ENCODE measurements at regions not wholly inside any gene's neighbourhood (a gene's known extent, or its start where the extent isn't known, plus 50 kb on each side); places are given as distances from the start of the nearest gene placed in this dataset.
"Not testable (repeated sequence)": the region's sequence is repeated elsewhere in the genome, so short reads cannot be mapped to it uniquely, and the experiment has no call there.

DNA sequence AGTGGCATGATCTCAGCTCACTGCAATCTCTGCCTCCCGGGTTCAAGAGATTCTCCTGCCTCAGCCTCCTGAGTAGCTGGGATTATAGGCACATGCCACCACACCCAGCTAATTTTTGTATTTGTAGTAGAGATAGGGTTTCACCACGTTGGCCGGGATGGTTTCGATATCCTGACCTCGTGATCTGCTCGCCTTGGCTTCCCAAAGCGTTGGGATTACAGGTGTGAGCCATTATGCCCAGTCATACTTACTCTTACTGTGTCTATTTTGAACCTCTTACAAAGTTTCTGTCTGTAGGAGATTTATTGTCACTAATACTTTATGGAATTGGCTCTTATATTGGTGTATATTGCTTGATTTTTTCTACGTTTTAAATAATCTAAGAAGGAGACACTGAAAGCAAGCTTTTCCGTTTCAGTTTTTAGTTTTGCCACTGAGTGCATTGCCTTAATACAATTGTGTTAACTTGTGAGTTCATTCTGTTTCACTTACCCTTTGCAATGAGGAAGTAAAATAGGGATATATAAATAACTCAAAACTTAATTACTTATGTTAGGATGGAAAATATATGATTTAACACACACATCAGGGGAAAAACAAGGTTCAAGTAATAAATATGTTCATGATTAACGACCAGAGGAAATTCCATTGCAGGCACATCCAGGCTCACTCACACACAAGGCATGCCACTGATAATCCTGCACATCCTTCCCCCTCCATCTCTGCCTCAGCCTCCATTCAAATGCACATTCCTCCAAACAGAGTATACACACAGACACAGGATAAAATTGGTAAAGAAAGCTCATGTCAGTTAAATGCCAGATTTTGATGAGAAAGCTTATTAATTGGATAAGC lies 279.3 kb upstream of the RASGRP1 start:
- in situ Hi-C loops (cut with MboI; ENCODE audit: low sequenced_read_pairs in 4 of 4) (no loop called here), intact Hi-C loops (cut with DNase I; ENCODE audit: low total_unique reads) (no loop called here)
- H3K4me1 ChIP-seq: no peaks in the 10 kb centered on the region
- no peak overlapping the region for H3K27ac ChIP-seq
- H3K27me3 ChIP-seq: no peaks in the 10 kb centered on the region
- ATAC-seq (no peak), DNase-seq (no peak)
- no peaks in the 10 kb centered on the region for H3K9me3 ChIP-seq
- no peaks in the 10 kb centered on the region for H3K36me3 ChIP-seq
- no peak for TF ChIP-seq POLR2A (IDR thresholded peaks at IDR 0.05)
- TF ChIP-seq, protein P1, sequence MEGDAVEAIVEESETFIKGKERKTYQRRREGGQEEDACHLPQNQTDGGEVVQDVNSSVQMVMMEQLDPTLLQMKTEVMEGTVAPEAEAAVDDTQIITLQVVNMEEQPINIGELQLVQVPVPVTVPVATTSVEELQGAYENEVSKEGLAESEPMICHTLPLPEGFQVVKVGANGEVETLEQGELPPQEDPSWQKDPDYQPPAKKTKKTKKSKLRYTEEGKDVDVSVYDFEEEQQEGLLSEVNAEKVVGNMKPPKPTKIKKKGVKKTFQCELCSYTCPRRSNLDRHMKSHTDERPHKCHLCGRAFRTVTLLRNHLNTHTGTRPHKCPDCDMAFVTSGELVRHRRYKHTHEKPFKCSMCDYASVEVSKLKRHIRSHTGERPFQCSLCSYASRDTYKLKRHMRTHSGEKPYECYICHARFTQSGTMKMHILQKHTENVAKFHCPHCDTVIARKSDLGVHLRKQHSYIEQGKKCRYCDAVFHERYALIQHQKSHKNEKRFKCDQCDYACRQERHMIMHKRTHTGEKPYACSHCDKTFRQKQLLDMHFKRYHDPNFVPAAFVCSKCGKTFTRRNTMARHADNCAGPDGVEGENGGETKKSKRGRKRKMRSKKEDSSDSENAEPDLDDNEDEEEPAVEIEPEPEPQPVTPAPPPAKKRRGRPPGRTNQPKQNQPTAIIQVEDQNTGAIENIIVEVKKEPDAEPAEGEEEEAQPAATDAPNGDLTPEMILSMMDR (IDR thresholded peaks at IDR 0.05 in 4 of 5, conservative IDR thresholded peaks at IDR 0.05 in 1 of 5): no peak
- H3K4me3 ChIP-seq: no peak overlapping the region

DNA sequence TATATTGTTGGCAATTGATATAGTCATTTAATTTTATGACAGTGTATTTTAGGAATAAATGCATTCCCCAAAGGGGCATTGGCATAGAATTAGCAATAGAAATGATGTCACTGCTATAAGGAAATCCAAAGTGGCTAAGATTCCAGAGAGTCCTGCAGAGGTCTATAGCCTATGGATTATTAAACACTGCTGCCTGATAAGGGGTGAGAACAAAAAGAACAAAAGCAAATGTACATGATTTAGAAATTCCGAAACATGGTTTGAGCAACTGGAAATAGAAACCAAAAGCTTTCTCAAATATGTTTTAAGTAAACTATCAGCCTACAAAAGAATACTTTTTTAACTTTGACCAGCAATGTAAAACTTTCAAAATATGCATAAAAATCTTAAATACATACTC lies 280.1 kb upstream of the RASGRP1 start:
- Histone ChIP-seq H3K27ac (no peak overlapping the region), H3K27me3 (no peaks in the 10 kb centered on the region), H3K4me3 (no peak overlapping the region), H3K9me3 (no peaks in the 10 kb centered on the region), H3K36me3 (no peaks in the 10 kb centered on the region), H3K4me1 (no peaks in the 10 kb centered on the region)
- intact Hi-C loops (cut with DNase I; ENCODE audit: low total_unique reads) (no loop called here), in situ Hi-C loops (cut with MboI; ENCODE audit: low sequenced_read_pairs in 4 of 4) (no loop called here)
- DNase-seq: no peak
- TF ChIP-seq, protein P1 (IDR thresholded peaks at IDR 0.05 in 4 of 5, conservative IDR thresholded peaks at IDR 0.05 in 1 of 5): no peak
- no peak for TF ChIP-seq POLR2A (IDR thresholded peaks at IDR 0.05)
- no peak for ATAC-seq

DNA sequence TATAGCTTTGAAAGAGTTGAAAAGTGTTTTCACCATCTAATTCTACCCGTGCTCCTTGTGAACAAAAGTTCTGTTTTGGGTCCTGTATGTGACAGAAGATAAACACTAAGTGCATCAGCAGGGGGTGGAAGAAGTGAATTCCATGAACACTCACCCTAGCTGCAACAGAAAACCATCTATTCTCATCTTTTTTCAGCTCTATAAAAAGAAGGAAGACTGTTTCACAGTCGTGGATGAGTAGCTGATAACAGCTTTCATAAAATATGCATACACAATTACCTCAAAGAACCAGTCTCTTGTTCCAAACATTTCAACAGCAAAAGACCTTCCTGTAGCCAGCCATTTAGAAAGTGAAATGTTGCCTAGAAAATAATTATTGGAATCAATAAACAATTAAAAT lies 281.7 kb upstream of the RASGRP1 start:
- TF ChIP-seq, protein P1 (IDR thresholded peaks at IDR 0.05 in 4 of 5, conservative IDR thresholded peaks at IDR 0.05 in 1 of 5): no peak
- no peak for ATAC-seq
- no peaks in the 10 kb centered on the region for H3K4me1 ChIP-seq
- H3K36me3 ChIP-seq: no peaks in the 10 kb centered on the region
- no peak overlapping the region for H3K27ac ChIP-seq
- H3K4me3 ChIP-seq: no peak overlapping the region
- in situ Hi-C loops (cut with MboI; ENCODE audit: low sequenced_read_pairs in 4 of 4) (no loop called here), intact Hi-C loops (cut with DNase I; ENCODE audit: low total_unique reads) (no loop called here)
- no peak for DNase-seq
- no peaks in the 10 kb centered on the region for H3K9me3 ChIP-seq
- no peaks in the 10 kb centered on the region for H3K27me3 ChIP-seq

GRCh38 chr15:38847666-38848065 lies 283.1 kb upstream of the RASGRP1 start:
- no peaks in the 10 kb centered on the region for H3K4me1 ChIP-seq
- no peaks in the 10 kb centered on the region for H3K36me3 ChIP-seq
- intact Hi-C loops (cut with DNase I; ENCODE audit: low total_unique reads) (no loop called here), in situ Hi-C loops (cut with MboI; ENCODE audit: low sequenced_read_pairs in 4 of 4) (no loop called here)
- no peak overlapping the region for H3K4me3 ChIP-seq
- TF ChIP-seq POLR2A (IDR thresholded peaks at IDR 0.05): no peak
- TF ChIP-seq, protein P1 (IDR thresholded peaks at IDR 0.05 in 4 of 5, conservative IDR thresholded peaks at IDR 0.05 in 1 of 5): no peak
- H3K9me3 ChIP-seq: no peaks in the 10 kb centered on the region
- no peaks in the 10 kb centered on the region for H3K27me3 ChIP-seq
- ATAC-seq: no peak
- no peak for DNase-seq
- H3K27ac ChIP-seq: no peak overlapping the region

DNA sequence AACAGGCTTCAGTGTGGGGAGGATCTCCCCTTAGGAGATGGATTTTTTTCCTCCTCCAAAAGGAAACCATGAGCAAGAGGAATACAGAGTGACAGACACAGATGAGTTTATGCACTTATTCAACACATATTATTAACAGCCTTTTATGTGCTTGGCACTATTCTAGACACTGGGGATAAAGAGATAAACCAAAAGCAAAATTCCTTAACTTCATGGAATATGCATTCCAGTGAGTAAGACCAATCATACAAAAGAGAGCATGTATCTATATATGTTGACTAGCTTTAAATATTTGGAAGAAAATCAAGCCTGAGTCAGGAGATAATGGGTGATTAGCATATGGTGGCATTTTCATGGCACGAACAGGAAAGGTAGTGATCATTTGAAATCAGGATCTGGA lies 284.4 kb upstream of the RASGRP1 start:
- intact Hi-C loops (cut with DNase I; ENCODE audit: low total_unique reads): no loop called here
- no peaks in the 10 kb centered on the region for H3K36me3 ChIP-seq
- no peaks in the 10 kb centered on the region for H3K9me3 ChIP-seq
- no peak overlapping the region for H3K27ac ChIP-seq
- in situ Hi-C loops (cut with MboI; ENCODE audit: low sequenced_read_pairs in 4 of 4): no loop called here
- ATAC-seq (no peak), DNase-seq (no peak)
- H3K4me3 ChIP-seq: no peak overlapping the region
- no peaks in the 10 kb centered on the region for H3K27me3 ChIP-seq
- TF ChIP-seq, protein P1 (IDR thresholded peaks at IDR 0.05 in 4 of 5, conservative IDR thresholded peaks at IDR 0.05 in 1 of 5): no peak
- TF ChIP-seq POLR2A (IDR thresholded peaks at IDR 0.05): no peak
- H3K4me1 ChIP-seq: no peaks in the 10 kb centered on the region

GRCh38 chr15:38852188-38852587 lies 287.6 kb upstream of the RASGRP1 start:
- in situ Hi-C loops (cut with MboI; ENCODE audit: low sequenced_read_pairs in 4 of 4): not testable (repeated sequence)

More at GRCh38 chr15:38852188-38852587, 287.6 kb upstream of the RASGRP1 start:
- H3K9me3 ChIP-seq; intact Hi-C loops (cut with DNase I; ENCODE audit: low total_unique reads); ATAC-seq; H3K27me3 ChIP-seq; H3K4me3 ChIP-seq; H3K36me3 ChIP-seq; DNase-seq; H3K27ac ChIP-seq; H3K4me1 ChIP-seq: not testable (repeated sequence)
